HepG2 (cell line): ENCODE measurements at regions not wholly inside any gene's neighbourhood (a gene's known extent, or its start where the extent isn't known, plus 50 kb on each side); places are given as distances from the start of the nearest gene placed in this dataset.

ENCODE experiments used
- ELK4 ChIP-seq: sonication (generic); formaldehyde crosslinking; IDR thresholded peaks from 2 replicates; pipeline ENCODE4 v1.9.0; 2021; ENCODE audit warnings: missing genetic modification reagents, borderline replicate concordance
- HMGXB4 ChIP-seq, 2 experiments: sonication (generic) in 1 of 2; formaldehyde crosslinking in 1 of 2; IDR thresholded peaks; 2 replicates each; pipeline versions ENCODE4 v1.4.0 to v1.6.1; 2018 to 2020; ENCODE audit warnings: missing genetic modification reagents in 2 of 2, borderline replicate concordance in 1 of 2, low read depth in 1 of 2, mild to moderate bottlenecking in 1 of 2, missing biosample characterization in 1 of 2
- JUN ChIP-seq: sonication (generic); formaldehyde crosslinking; IDR thresholded peaks from 2 replicates; pipeline ENCODE4 v1.4.0; 2020; ENCODE audit warnings: mild to moderate bottlenecking, missing genetic modification reagents
- JUND ChIP-seq: sonication (generic); formaldehyde crosslinking; IDR thresholded peaks from 2 replicates; pipeline ENCODE4 v1.8.0; 2022; ENCODE audit warnings: mild to moderate bottlenecking, missing genetic modification reagents
- NR2F2 ChIP-seq: IDR thresholded peaks from 2 replicates; pipeline ENCODE4 v1.6.1; 2012; ENCODE audit warnings: low read depth, inconsistent platforms, borderline replicate concordance
- POLR2A ChIP-seq, 2 experiments: IDR thresholded peaks; 2 replicates each; pipeline ENCODE4 v1.6.1; 2011; ENCODE audit warnings: low read depth in 2 of 2, low read length in 2 of 2, mild to moderate bottlenecking in 1 of 2, moderate library complexity in 1 of 2; ENCODE audit not compliant: insufficient read depth in 1 of 2
- SRSF9 ChIP-seq: fragments of 200-400 bp; formaldehyde crosslinking; IDR thresholded peaks from 2 replicates; pipeline ENCODE4 v1.6.1; 2018; ENCODE audit warnings: borderline replicate concordance, mild to moderate bottlenecking, low read depth, low read length; ENCODE audit not compliant: insufficient read depth, poor library complexity, severe bottlenecking
- TFDP1 ChIP-seq: IDR thresholded peaks from 2 replicates; pipeline ENCODE4 v1.6.1; 2016; ENCODE audit warnings: missing compliant biosample characterization, missing genetic modification reagents, borderline replicate concordance
- ZBTB42 ChIP-seq: sonication (generic); formaldehyde crosslinking; IDR thresholded peaks from 2 replicates; pipeline ENCODE4 v1.5.0; 2020; ENCODE audit warnings: mild to moderate bottlenecking, missing genetic modification reagents
- ZNF616 ChIP-seq: sonication (generic); formaldehyde crosslinking; IDR thresholded peaks from 2 replicates; pipeline ENCODE4 v1.5.0; 2020; ENCODE audit warnings: low read depth, mild to moderate bottlenecking, missing genetic modification reagents
- ZNF713 ChIP-seq: sonication (generic); formaldehyde crosslinking; IDR thresholded peaks from 2 replicates; pipeline ENCODE4 v1.4.0; 2020; ENCODE audit warnings: mild to moderate bottlenecking, missing genetic modification reagents
- ZNF83 ChIP-seq: sonication (generic); formaldehyde crosslinking; IDR thresholded peaks from 2 replicates; pipeline ENCODE4 v1.4.0; 2020; ENCODE audit warnings: missing genetic modification reagents, mild to moderate bottlenecking, borderline replicate concordance
- TF ChIP-seq, protein P1 (sequence below): conservative IDR thresholded peaks from 2 replicates; pipeline ENCODE4 v1.6.1; 2018; ENCODE audit warnings: missing genetic modification reagents
- TF ChIP-seq, protein P2 (sequence below): fragments of 450-650 bp; IDR thresholded peaks from 2 replicates; pipeline ENCODE4 v1.6.1; 2017; ENCODE audit warnings: mild to moderate bottlenecking

DNA sequence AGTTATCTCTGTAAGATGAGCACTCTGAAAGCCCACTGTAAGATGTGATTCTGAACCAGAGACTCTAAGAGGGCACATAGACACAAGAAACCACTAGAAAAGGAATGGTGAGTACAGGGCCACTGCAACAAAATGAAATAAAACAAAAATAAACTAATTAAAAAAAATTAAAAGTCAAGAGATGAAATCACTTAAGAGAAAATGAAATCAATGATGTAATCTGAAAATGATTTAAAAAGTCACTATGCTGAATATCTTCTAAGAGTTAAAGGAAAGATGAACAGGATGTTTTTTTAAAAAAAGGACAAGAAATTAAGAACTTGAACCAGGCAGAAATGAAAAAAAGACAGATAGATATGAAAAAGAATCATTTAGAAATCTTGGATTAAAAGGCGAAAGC, 110.6 kb upstream of the OLIG2 start:
- TF ChIP-seq ELK4 (CRISPR knock-in tag) = no peak
- no peak for TF ChIP-seq POLR2A (IDR thresholded peaks at IDR 0.05; ENCODE audit: insufficient read depth in 1 of 2, low read depth in 2 of 2, low read length in 2 of 2)
- TF ChIP-seq JUN (CRISPR knock-in tag) = no peak
- no peak for TF ChIP-seq HMGXB4 (CRISPR knock-in tag; IDR thresholded peaks at IDR 0.05; ENCODE audit: borderline replicate concordance in 1 of 2, low read depth in 1 of 2)
- no peak for TF ChIP-seq JUND (CRISPR knock-in tag)
- TF ChIP-seq, protein P1, sequence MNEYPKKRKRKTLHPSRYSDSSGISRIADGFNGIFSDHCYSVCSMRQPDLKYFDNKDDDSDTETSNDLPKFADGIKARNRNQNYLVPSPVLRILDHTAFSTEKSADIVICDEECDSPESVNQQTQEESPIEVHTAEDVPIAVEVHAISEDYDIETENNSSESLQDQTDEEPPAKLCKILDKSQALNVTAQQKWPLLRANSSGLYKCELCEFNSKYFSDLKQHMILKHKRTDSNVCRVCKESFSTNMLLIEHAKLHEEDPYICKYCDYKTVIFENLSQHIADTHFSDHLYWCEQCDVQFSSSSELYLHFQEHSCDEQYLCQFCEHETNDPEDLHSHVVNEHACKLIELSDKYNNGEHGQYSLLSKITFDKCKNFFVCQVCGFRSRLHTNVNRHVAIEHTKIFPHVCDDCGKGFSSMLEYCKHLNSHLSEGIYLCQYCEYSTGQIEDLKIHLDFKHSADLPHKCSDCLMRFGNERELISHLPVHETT (CRISPR knock-in tag) = no peak
- no peak for TF ChIP-seq NR2F2
- no peak for TF ChIP-seq ZNF616 (CRISPR knock-in tag)
- TF ChIP-seq ZNF83 (CRISPR knock-in tag) = no peak
- no peak for TF ChIP-seq ZNF713 (CRISPR knock-in tag)
- TF ChIP-seq SRSF9 = no peak
- TF ChIP-seq, protein P2, sequence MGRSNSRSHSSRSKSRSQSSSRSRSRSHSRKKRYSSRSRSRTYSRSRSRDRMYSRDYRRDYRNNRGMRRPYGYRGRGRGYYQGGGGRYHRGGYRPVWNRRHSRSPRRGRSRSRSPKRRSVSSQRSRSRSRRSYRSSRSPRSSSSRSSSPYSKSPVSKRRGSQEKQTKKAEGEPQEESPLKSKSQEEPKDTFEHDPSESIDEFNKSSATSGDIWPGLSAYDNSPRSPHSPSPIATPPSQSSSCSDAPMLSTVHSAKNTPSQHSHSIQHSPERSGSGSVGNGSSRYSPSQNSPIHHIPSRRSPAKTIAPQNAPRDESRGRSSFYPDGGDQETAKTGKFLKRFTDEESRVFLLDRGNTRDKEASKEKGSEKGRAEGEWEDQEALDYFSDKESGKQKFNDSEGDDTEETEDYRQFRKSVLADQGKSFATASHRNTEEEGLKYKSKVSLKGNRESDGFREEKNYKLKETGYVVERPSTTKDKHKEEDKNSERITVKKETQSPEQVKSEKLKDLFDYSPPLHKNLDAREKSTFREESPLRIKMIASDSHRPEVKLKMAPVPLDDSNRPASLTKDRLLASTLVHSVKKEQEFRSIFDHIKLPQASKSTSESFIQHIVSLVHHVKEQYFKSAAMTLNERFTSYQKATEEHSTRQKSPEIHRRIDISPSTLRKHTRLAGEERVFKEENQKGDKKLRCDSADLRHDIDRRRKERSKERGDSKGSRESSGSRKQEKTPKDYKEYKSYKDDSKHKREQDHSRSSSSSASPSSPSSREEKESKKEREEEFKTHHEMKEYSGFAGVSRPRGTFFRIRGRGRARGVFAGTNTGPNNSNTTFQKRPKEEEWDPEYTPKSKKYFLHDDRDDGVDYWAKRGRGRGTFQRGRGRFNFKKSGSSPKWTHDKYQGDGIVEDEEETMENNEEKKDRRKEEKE = no peak
- no peak for TF ChIP-seq TFDP1 (CRISPR knock-in tag)
- no peak for TF ChIP-seq ZBTB42
